OCI-LY3 (cell line): ENCODE measurements at regions not wholly inside any gene's neighbourhood (a gene's known extent, or its start where the extent isn't known, plus 50 kb on each side); places are given as distances from the start of the nearest gene placed in this dataset.

Experiments used
- H2AFZ ChIP-seq: fragments of 200-600, 300-600 bp; shearing (Covaris generic); 2 replicates; pipeline ENCODE4 v1.6.0; 2014; ENCODE audit warnings: antibody characterized with exemption, low read depth, low read length
- H3K27ac ChIP-seq: fragments of 200-600, 300-600 bp; sonication (generic); 2 replicates; pipeline ENCODE4 v1.5.1; 2014; ENCODE audit warnings: mild to moderate bottlenecking, low read length, moderate library complexity, mixed read lengths
- H3K27me3 ChIP-seq: fragments of 200-600, 300-600 bp; sonication (generic); 2 replicates; pipeline ENCODE4 v1.6.1; 2014; ENCODE audit warnings: low read depth, low read length, mixed read lengths
- H3K36me3 ChIP-seq: fragments of 200-600, 300-600 bp; sonication (generic); replicated peaks from 2 replicates; pipeline ENCODE3; 2014; ENCODE audit warnings: low read depth, low read length, mixed read lengths
- H3K4me1 ChIP-seq: fragments of 300-600, 200-600 bp; sonication (generic); 2 replicates; pipeline ENCODE4 v1.6.1; 2014; ENCODE audit warnings: low read length, mixed read lengths
- H3K4me2 ChIP-seq: fragments of 200-600, 300-600 bp; sonication (generic); 2 replicates; pipeline ENCODE4 v1.6.1; 2014; ENCODE audit warnings: low read length, mixed read lengths
- H3K4me3 ChIP-seq: fragments of 300-600, 200-600 bp; sonication (generic); 2 replicates; pipeline ENCODE4 v1.5.1; 2014; ENCODE audit warnings: antibody characterized with exemption, mild to moderate bottlenecking, low read length, moderate library complexity
- H3K79me2 ChIP-seq: fragments of 300-600, 200-600 bp; shearing (Covaris generic); 2 replicates; pipeline ENCODE4 v1.6.1; 2014; ENCODE audit warnings: mild to moderate bottlenecking, low read length, mixed read lengths
- H3K9ac ChIP-seq: fragments of 300-600, 200-600 bp; shearing (Covaris generic); 2 replicates; pipeline ENCODE4 v1.6.0; 2014; ENCODE audit warnings: mild to moderate bottlenecking, low read length, moderate library complexity
- H3K9me3 ChIP-seq: fragments of 200-600, 300-600 bp; shearing (Covaris generic); 2 replicates; pipeline ENCODE4 v1.6.1; 2014; ENCODE audit warnings: low read length, mixed read lengths; ENCODE audit not compliant: insufficient read depth
- H4K20me1 ChIP-seq: fragments of 200-600, 300-600 bp; sonication (generic); 2 replicates; pipeline ENCODE4 v1.6.1; 2016; ENCODE audit warnings: low read length, mixed read lengths; ENCODE audit not compliant: insufficient read depth
- EZH2phosphoT487 ChIP-seq: fragments of 200-600 bp; shearing (Covaris generic); IDR thresholded peaks from 2 replicates; pipeline ENCODE4 v1.6.1; 2018; ENCODE audit warnings: antibody characterized with exemption, mixed run types, low read depth
- TF ChIP-seq, protein P1 (sequence below): fragments of 200-600, 300-600 bp; sonication (generic); IDR thresholded peaks from 2 replicates; pipeline ENCODE4 v1.5.1; 2014; ENCODE audit warnings: antibody characterized with exemption, low read length, low read depth

DNA sequence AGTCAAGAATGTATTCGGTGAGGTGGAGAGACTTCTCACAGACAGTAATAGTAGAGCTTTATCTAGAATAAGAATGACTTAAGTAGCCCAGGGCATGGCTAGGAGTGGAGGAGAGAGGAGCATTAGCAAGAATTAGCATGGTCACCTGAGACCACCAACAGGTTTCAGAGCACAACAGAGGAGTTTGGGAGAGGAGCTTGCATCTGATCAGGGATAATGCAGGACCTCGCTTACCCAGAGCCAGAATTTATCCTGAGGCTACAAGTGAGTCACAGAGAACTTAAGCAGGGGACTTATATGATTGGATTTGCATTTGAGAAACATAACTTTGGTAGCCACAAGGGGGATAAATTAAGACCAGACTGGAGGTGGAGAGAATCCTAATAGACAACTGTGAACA, 102.1 kb upstream of the FNDC3A start:
- no peak for TF ChIP-seq EZH2phosphoT487
- TF ChIP-seq, protein P1, sequence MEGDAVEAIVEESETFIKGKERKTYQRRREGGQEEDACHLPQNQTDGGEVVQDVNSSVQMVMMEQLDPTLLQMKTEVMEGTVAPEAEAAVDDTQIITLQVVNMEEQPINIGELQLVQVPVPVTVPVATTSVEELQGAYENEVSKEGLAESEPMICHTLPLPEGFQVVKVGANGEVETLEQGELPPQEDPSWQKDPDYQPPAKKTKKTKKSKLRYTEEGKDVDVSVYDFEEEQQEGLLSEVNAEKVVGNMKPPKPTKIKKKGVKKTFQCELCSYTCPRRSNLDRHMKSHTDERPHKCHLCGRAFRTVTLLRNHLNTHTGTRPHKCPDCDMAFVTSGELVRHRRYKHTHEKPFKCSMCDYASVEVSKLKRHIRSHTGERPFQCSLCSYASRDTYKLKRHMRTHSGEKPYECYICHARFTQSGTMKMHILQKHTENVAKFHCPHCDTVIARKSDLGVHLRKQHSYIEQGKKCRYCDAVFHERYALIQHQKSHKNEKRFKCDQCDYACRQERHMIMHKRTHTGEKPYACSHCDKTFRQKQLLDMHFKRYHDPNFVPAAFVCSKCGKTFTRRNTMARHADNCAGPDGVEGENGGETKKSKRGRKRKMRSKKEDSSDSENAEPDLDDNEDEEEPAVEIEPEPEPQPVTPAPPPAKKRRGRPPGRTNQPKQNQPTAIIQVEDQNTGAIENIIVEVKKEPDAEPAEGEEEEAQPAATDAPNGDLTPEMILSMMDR = no peak
- no peaks in the 10 kb centered on the region for H4K20me1 ChIP-seq
- H3K36me3 ChIP-seq = no peaks in the 10 kb centered on the region
- no peaks in the 10 kb centered on the region for H3K79me2 ChIP-seq
- H3K27ac ChIP-seq = no peak overlapping the region
- no peak overlapping the region for H3K4me3 ChIP-seq
- H3K27me3 ChIP-seq = peaks cover 26% of the 10 kb centered on the region
- H2AFZ ChIP-seq = no peak overlapping the region
- H3K9me3 ChIP-seq = no peaks in the 10 kb centered on the region
- H3K4me1 ChIP-seq = no peaks in the 10 kb centered on the region
- no peak overlapping the region for H3K9ac ChIP-seq
- no peak overlapping the region for H3K4me2 ChIP-seq

DNA sequence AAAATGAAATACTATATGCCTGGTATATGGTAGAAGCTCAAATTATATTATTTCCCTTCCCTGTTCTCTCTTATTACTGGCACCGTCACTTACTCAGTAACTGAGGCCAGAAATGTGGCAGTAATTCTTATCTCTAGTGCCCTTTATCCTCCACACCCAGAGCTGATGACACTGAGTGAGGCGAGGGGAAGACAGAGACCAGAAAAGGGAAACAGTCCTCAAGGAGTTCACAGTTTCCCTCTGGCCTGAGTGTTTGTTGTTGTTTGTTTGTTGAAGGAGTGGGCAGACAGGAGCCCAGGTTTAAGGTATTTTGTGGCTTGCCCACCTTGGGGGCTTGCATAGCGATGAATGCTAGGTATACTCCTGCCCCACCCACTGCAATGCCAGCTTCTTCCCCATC, 101.5 kb upstream of the FNDC3A start:
- Histone ChIP-seq H3K4me1 (no peaks in the 10 kb centered on the region), H3K36me3 (no peaks in the 10 kb centered on the region), H3K27me3 (peaks cover 26% of the 10 kb centered on the region), H3K27ac (no peak overlapping the region), H3K4me3 (no peak overlapping the region), H3K79me2 (no peaks in the 10 kb centered on the region), H3K4me2 (no peak overlapping the region), H3K9me3 (no peaks in the 10 kb centered on the region), H3K9ac (no peak overlapping the region), H4K20me1 (no peaks in the 10 kb centered on the region), H2AFZ (no peak overlapping the region)
- no peak for TF ChIP-seq EZH2phosphoT487
- TF ChIP-seq, protein P1 = no peak

DNA sequence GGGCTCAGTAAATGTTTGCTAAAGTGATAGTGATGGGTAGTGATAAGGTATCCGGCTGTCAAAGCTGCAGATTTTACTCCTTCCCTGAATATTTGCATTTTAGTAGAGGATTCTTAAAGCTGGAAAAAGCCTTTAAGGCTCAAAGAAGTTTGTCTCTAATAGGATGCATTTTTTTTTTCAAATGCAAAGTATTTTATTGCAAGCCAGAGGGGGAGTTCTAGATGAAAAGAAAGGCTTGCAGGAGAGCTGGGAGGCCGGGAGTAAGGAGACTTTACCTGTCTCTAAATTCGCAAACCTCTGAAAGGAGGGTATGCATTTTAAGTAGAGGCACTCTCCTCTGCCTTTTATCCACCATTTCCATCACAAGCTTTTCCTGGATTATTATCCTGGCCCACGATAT, 100.7 kb upstream of the FNDC3A start:
- no peaks in the 10 kb centered on the region for H3K79me2 ChIP-seq
- H3K4me2 ChIP-seq = no peak overlapping the region
- H3K9ac ChIP-seq = no peak overlapping the region
- TF ChIP-seq EZH2phosphoT487 = no peak
- TF ChIP-seq, protein P1 = no peak
- H3K27me3 ChIP-seq = peaks cover 26% of the 10 kb centered on the region
- no peaks in the 10 kb centered on the region for H3K4me1 ChIP-seq
- H4K20me1 ChIP-seq = no peaks in the 10 kb centered on the region
- no peaks in the 10 kb centered on the region for H3K9me3 ChIP-seq
- no peak overlapping the region for H3K27ac ChIP-seq
- no peak overlapping the region for H2AFZ ChIP-seq
- no peaks in the 10 kb centered on the region for H3K36me3 ChIP-seq
- H3K4me3 ChIP-seq = no peak overlapping the region

DNA sequence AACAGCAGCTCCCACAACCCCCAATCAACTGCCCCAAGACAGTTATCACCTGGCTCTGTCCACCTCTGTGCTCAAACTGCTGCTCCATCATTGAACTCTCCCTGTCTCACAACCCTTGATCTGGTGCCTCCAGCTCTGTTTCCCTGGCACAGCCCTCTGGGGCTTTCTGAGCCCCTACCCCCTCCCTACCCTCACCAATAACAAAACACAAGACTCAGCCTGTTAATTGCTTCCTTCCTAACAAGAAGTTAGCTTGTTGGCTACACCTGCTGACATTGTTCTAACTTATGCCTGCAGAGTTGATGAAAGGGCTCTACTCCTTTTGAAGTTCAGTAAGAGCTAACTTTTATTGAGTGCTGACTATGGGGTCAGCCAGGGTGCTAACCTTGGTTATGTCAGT, 99.4 kb upstream of the FNDC3A start:
- TF ChIP-seq EZH2phosphoT487 = no peak
- Histone ChIP-seq H3K27me3 (peaks cover 30% of the 10 kb centered on the region), H3K4me2 (no peak overlapping the region)

DNA sequence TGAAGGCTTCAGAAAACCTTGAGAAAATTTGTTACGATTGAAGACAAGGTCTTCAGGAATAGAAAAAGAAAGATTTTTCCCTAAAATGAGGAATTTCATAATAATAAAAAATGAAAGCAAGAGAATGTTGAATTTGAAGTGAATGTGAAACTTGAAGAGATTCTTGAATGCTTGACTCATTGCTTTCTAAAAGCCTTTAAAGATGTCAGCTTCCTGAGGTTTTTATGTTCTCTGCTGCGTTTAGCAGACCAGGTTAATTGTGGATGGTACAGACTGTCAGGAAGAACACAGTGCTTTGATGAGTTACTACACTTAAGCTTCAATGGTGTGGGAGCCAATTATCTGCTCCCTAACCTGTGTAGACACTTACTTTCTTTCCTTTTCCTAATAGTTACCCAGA, 96.3 kb upstream of the FNDC3A start:
- Histone ChIP-seq H3K9ac (no peak overlapping the region), H3K9me3 (no peaks in the 10 kb centered on the region), H2AFZ (no peak overlapping the region), H3K4me2 (no peak overlapping the region), H3K4me1 (peaks cover 5% of the 10 kb centered on the region), H4K20me1 (no peaks in the 10 kb centered on the region), H3K79me2 (no peaks in the 10 kb centered on the region), H3K36me3 (no peaks in the 10 kb centered on the region), H3K27me3 (peaks cover 20% of the 10 kb centered on the region), H3K27ac (no peak overlapping the region), H3K4me3 (no peak overlapping the region)
- TF ChIP-seq, protein P1 = no peak
- no peak for TF ChIP-seq EZH2phosphoT487

More for the DNA sequence above, 99.4 kb upstream of the FNDC3A start:
- Histone ChIP-seq H3K4me3 (no peak overlapping the region), H3K27ac (no peak overlapping the region), H4K20me1 (no peaks in the 10 kb centered on the region), H2AFZ (no peak overlapping the region), H3K4me1 (no peaks in the 10 kb centered on the region), H3K9me3 (no peaks in the 10 kb centered on the region), H3K9ac (no peak overlapping the region), H3K79me2 (no peaks in the 10 kb centered on the region), H3K36me3 (no peaks in the 10 kb centered on the region)
